ENCODE measurements at regions not wholly inside any gene's neighbourhood (a gene's known extent, or its start where the extent isn't known, plus 50 kb on each side); places are given as distances from the start of the nearest gene placed in this dataset.

- H3K9ac ChIP-seq (ENCODE audit: low read depth in 1 of 2, low read length in 2 of 2) = no peak overlapping the region
- no peaks in the 10 kb centered on the region for H3K9me3 ChIP-seq (ENCODE audit: control insufficient read depth in 1 of 2, low read length in 2 of 2)
- no peaks in the 10 kb centered on the region for H3K4me1 ChIP-seq (ENCODE audit: control insufficient read depth in 1 of 2, insufficient read depth in 2 of 2, low read length in 2 of 2)
- H3K36me3 ChIP-seq (ENCODE audit: control insufficient read depth in 1 of 2, insufficient read depth in 2 of 2, low read length in 2 of 2) = no peaks in the 10 kb centered on the region
- H3K27me3 ChIP-seq (ENCODE audit: control insufficient read depth in 1 of 2, insufficient read depth in 2 of 2, low read length in 2 of 2) = no peaks in the 10 kb centered on the region
- H3K4me3 ChIP-seq (ENCODE audit: low read depth in 1 of 2, low read length in 2 of 2) = no peak overlapping the region
- no peak overlapping the region for H3K27ac ChIP-seq (ENCODE audit: low read depth, low read length)
Observed at GRCh38 chr13:76378767-76379166, 507.4 kb downstream of the KCTD12 start.

GRCh38 chr13:76363682-76364289 is 522.4 kb downstream of the KCTD12 start:
- Histone ChIP-seq H3K4me1 (ENCODE audit: control insufficient read depth in 1 of 2, insufficient read depth in 2 of 2, low read length in 2 of 2) (no peaks in the 10 kb centered on the region), H3K9ac (ENCODE audit: low read depth in 1 of 2, low read length in 2 of 2) (no peak overlapping the region), H3K27me3 (ENCODE audit: control insufficient read depth in 1 of 2, insufficient read depth in 2 of 2, low read length in 2 of 2) (no peaks in the 10 kb centered on the region)

GRCh38 chr13:76361868-76362267 is 524.3 kb downstream of the KCTD12 start:
- no peak overlapping the region for H3K9ac ChIP-seq (ENCODE audit: low read depth in 1 of 2, low read length in 2 of 2)
- no peaks in the 10 kb centered on the region for H3K36me3 ChIP-seq (ENCODE audit: control insufficient read depth in 1 of 2, insufficient read depth in 2 of 2, low read length in 2 of 2)
- no peaks in the 10 kb centered on the region for H3K27me3 ChIP-seq (ENCODE audit: control insufficient read depth in 1 of 2, insufficient read depth in 2 of 2, low read length in 2 of 2)
- H3K9me3 ChIP-seq (ENCODE audit: control insufficient read depth in 1 of 2, low read length in 2 of 2) = no peaks in the 10 kb centered on the region
- no peak overlapping the region for H3K27ac ChIP-seq (ENCODE audit: low read depth, low read length)
- H3K4me3 ChIP-seq (ENCODE audit: low read depth in 1 of 2, low read length in 2 of 2) = no peak overlapping the region
- H3K4me1 ChIP-seq (ENCODE audit: control insufficient read depth in 1 of 2, insufficient read depth in 2 of 2, low read length in 2 of 2) = no peaks in the 10 kb centered on the region

More at GRCh38 chr13:76363682-76364289, 522.4 kb downstream of the KCTD12 start:
- H3K9me3 ChIP-seq (ENCODE audit: control insufficient read depth in 1 of 2, low read length in 2 of 2) = no peaks in the 10 kb centered on the region
- no peaks in the 10 kb centered on the region for H3K36me3 ChIP-seq (ENCODE audit: control insufficient read depth in 1 of 2, insufficient read depth in 2 of 2, low read length in 2 of 2)
- H3K27ac ChIP-seq (ENCODE audit: low read depth, low read length) = no peak overlapping the region
- H3K4me3 ChIP-seq (ENCODE audit: low read depth in 1 of 2, low read length in 2 of 2) = no peak overlapping the region

GRCh38 chr13:76351541-76352229 is 534.5 kb downstream of the KCTD12 start:
- H3K9ac ChIP-seq (ENCODE audit: low read depth in 1 of 2, low read length in 2 of 2) = no peak overlapping the region
- H3K9me3 ChIP-seq (ENCODE audit: control insufficient read depth in 1 of 2, low read length in 2 of 2) = no peaks in the 10 kb centered on the region
- no peak overlapping the region for H3K27ac ChIP-seq (ENCODE audit: low read depth, low read length)
- H3K27me3 ChIP-seq (ENCODE audit: control insufficient read depth in 1 of 2, insufficient read depth in 2 of 2, low read length in 2 of 2) = no peaks in the 10 kb centered on the region
- H3K36me3 ChIP-seq (ENCODE audit: control insufficient read depth in 1 of 2, insufficient read depth in 2 of 2, low read length in 2 of 2) = no peaks in the 10 kb centered on the region
- H3K4me3 ChIP-seq (ENCODE audit: low read depth in 1 of 2, low read length in 2 of 2) = no peak overlapping the region
- no peaks in the 10 kb centered on the region for H3K4me1 ChIP-seq (ENCODE audit: control insufficient read depth in 1 of 2, insufficient read depth in 2 of 2, low read length in 2 of 2)

GRCh38 chr13:76350399-76350798 is 535.8 kb downstream of the KCTD12 start:
- H3K4me3 ChIP-seq (ENCODE audit: low read depth in 1 of 2, low read length in 2 of 2) = no peak overlapping the region
- H3K9me3 ChIP-seq (ENCODE audit: control insufficient read depth in 1 of 2, low read length in 2 of 2) = no peaks in the 10 kb centered on the region
- H3K27ac ChIP-seq (ENCODE audit: low read depth, low read length) = no peak overlapping the region
- no peaks in the 10 kb centered on the region for H3K36me3 ChIP-seq (ENCODE audit: control insufficient read depth in 1 of 2, insufficient read depth in 2 of 2, low read length in 2 of 2)
- H3K9ac ChIP-seq (ENCODE audit: low read depth in 1 of 2, low read length in 2 of 2) = no peak overlapping the region
- no peaks in the 10 kb centered on the region for H3K27me3 ChIP-seq (ENCODE audit: control insufficient read depth in 1 of 2, insufficient read depth in 2 of 2, low read length in 2 of 2)
- no peaks in the 10 kb centered on the region for H3K4me1 ChIP-seq (ENCODE audit: control insufficient read depth in 1 of 2, insufficient read depth in 2 of 2, low read length in 2 of 2)

GRCh38 chr13:76349700-76350099 is 536.5 kb downstream of the KCTD12 start:
- Histone ChIP-seq H3K27ac (ENCODE audit: low read depth, low read length) (no peak overlapping the region), H3K27me3 (ENCODE audit: control insufficient read depth in 1 of 2, insufficient read depth in 2 of 2, low read length in 2 of 2) (no peaks in the 10 kb centered on the region), H3K9ac (ENCODE audit: low read depth in 1 of 2, low read length in 2 of 2) (no peak overlapping the region), H3K9me3 (ENCODE audit: control insufficient read depth in 1 of 2, low read length in 2 of 2) (no peaks in the 10 kb centered on the region), H3K4me3 (ENCODE audit: low read depth in 1 of 2, low read length in 2 of 2) (no peak overlapping the region), H3K4me1 (ENCODE audit: control insufficient read depth in 1 of 2, insufficient read depth in 2 of 2, low read length in 2 of 2) (no peaks in the 10 kb centered on the region), H3K36me3 (ENCODE audit: control insufficient read depth in 1 of 2, insufficient read depth in 2 of 2, low read length in 2 of 2) (no peaks in the 10 kb centered on the region)

- no peak overlapping the region for H3K4me3 ChIP-seq (ENCODE audit: low read depth in 1 of 2, low read length in 2 of 2)
- no peak overlapping the region for H3K27ac ChIP-seq (ENCODE audit: low read depth, low read length)
- H3K9me3 ChIP-seq (ENCODE audit: control insufficient read depth in 1 of 2, low read length in 2 of 2) = no peaks in the 10 kb centered on the region
- H3K36me3 ChIP-seq (ENCODE audit: control insufficient read depth in 1 of 2, insufficient read depth in 2 of 2, low read length in 2 of 2) = no peaks in the 10 kb centered on the region
- no peak overlapping the region for H3K9ac ChIP-seq (ENCODE audit: low read depth in 1 of 2, low read length in 2 of 2)
- H3K27me3 ChIP-seq (ENCODE audit: control insufficient read depth in 1 of 2, insufficient read depth in 2 of 2, low read length in 2 of 2) = no peaks in the 10 kb centered on the region
- no peaks in the 10 kb centered on the region for H3K4me1 ChIP-seq (ENCODE audit: control insufficient read depth in 1 of 2, insufficient read depth in 2 of 2, low read length in 2 of 2)
Observed at GRCh38 chr13:76339649-76340048, 546.6 kb downstream of the KCTD12 start.

GRCh38 chr13:76338003-76338402 is 548.2 kb downstream of the KCTD12 start:
- Histone ChIP-seq H3K9me3 (ENCODE audit: control insufficient read depth in 1 of 2, low read length in 2 of 2) (no peaks in the 10 kb centered on the region), H3K4me1 (ENCODE audit: control insufficient read depth in 1 of 2, insufficient read depth in 2 of 2, low read length in 2 of 2) (no peaks in the 10 kb centered on the region), H3K27ac (ENCODE audit: low read depth, low read length) (no peak overlapping the region), H3K9ac (ENCODE audit: low read depth in 1 of 2, low read length in 2 of 2) (no peak overlapping the region), H3K4me3 (ENCODE audit: low read depth in 1 of 2, low read length in 2 of 2) (no peak overlapping the region), H3K36me3 (ENCODE audit: control insufficient read depth in 1 of 2, insufficient read depth in 2 of 2, low read length in 2 of 2) (no peaks in the 10 kb centered on the region), H3K27me3 (ENCODE audit: control insufficient read depth in 1 of 2, insufficient read depth in 2 of 2, low read length in 2 of 2) (no peaks in the 10 kb centered on the region)

- Histone ChIP-seq H3K9ac (ENCODE audit: low read depth in 1 of 2, low read length in 2 of 2) (no peak overlapping the region), H3K27ac (ENCODE audit: low read depth, low read length) (no peak overlapping the region), H3K4me3 (ENCODE audit: low read depth in 1 of 2, low read length in 2 of 2) (no peak overlapping the region), H3K9me3 (ENCODE audit: control insufficient read depth in 1 of 2, low read length in 2 of 2) (no peaks in the 10 kb centered on the region), H3K4me1 (ENCODE audit: control insufficient read depth in 1 of 2, insufficient read depth in 2 of 2, low read length in 2 of 2) (no peaks in the 10 kb centered on the region), H3K27me3 (ENCODE audit: control insufficient read depth in 1 of 2, insufficient read depth in 2 of 2, low read length in 2 of 2) (no peaks in the 10 kb centered on the region), H3K36me3 (ENCODE audit: control insufficient read depth in 1 of 2, insufficient read depth in 2 of 2, low read length in 2 of 2) (no peaks in the 10 kb centered on the region)
Observed at GRCh38 chr13:76336889-76337844, 549.0 kb downstream of the KCTD12 start.

GRCh38 chr13:76335463-76335862 is 550.7 kb downstream of the KCTD12 start:
- Histone ChIP-seq H3K27ac (ENCODE audit: low read depth, low read length) (no peak overlapping the region), H3K9ac (ENCODE audit: low read depth in 1 of 2, low read length in 2 of 2) (no peak overlapping the region), H3K4me1 (ENCODE audit: control insufficient read depth in 1 of 2, insufficient read depth in 2 of 2, low read length in 2 of 2) (no peaks in the 10 kb centered on the region), H3K27me3 (ENCODE audit: control insufficient read depth in 1 of 2, insufficient read depth in 2 of 2, low read length in 2 of 2) (no peaks in the 10 kb centered on the region), H3K4me3 (ENCODE audit: low read depth in 1 of 2, low read length in 2 of 2) (no peak overlapping the region), H3K9me3 (ENCODE audit: control insufficient read depth in 1 of 2, low read length in 2 of 2) (no peaks in the 10 kb centered on the region), H3K36me3 (ENCODE audit: control insufficient read depth in 1 of 2, insufficient read depth in 2 of 2, low read length in 2 of 2) (no peaks in the 10 kb centered on the region)

Measured in duodenal mucosa (tissue), 2 donors.